GM18508 (cell line): ENCODE measurements at regions not wholly inside any gene's neighbourhood (a gene's known extent, or its start where the extent isn't known, plus 50 kb on each side); places are given as distances from the start of the nearest gene placed in this dataset.

Source experiments
- ATAC-seq: cut with Tn5 transposase; IDR thresholded peaks from one replicate; pipeline ENCODE4 v1.9.1; 2021; ENCODE audit warnings: moderate number of reproducible peaks; ENCODE audit not compliant: insufficient read depth, unreplicated experiment

DNA sequence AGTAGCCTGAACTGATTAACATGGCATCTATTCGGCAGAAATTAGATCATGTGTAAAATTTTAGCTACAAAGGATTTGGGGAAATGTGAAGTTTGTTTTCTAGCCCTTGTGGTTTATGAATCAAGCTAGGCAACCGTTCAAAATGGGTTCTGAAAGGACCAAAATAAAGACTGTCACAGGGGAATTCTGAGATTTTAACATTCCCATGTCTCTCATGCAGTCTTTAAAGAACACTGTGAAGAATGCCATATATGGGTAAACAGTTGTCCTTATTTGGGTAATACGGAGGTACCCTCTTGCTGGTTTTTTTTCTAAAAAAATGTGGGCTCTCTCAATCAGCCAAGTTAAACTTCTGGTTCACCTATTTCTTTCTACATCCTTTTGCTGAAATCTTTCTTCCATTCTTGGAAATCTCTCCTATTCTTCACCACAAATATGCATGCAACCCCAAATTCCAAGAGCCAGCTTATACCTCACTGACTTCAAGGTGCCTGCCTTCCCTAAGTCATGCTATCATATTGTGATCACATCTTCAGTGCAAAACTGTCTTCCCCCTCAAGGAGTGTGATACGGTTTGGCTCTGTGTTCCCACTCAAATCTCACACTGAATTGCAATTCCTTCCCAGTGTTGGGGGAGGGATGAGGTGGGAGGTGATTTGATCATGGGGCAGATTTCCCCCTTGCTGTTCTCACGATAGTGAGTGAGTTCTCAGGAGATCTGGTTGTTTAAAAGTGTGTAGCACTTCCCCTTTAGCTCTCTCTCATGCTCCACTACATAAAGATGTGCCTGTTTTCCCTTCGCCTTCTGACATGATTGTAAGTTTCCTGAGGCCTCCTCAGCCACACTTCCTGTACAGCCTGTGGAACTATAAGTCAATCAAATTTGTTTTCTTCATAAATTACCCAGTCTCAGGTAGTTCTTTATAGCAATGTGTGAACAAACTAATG lies 308.7 kb downstream of the TTLL7 start:
- ATAC-seq = no peak

DNA sequence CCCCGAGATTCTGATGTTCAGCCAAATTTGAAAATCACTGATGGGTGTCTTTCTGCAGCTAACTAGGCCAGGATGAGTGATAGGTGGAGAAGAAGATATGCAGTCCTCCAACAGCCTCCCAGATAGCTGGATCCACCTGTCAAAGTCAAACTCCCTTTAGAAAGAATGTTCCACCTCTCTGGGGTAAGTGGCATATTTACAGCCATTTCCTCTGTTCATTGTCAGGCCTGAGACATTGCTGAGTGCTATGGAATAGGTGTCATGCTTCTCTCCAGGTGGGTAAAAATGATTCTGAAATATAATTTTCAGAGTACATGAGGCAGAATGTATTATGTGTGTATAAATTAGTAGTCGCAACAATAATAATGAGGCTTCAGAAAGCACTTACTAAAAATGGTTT lies 316.8 kb downstream of the TTLL7 start:
- no peak for ATAC-seq

DNA sequence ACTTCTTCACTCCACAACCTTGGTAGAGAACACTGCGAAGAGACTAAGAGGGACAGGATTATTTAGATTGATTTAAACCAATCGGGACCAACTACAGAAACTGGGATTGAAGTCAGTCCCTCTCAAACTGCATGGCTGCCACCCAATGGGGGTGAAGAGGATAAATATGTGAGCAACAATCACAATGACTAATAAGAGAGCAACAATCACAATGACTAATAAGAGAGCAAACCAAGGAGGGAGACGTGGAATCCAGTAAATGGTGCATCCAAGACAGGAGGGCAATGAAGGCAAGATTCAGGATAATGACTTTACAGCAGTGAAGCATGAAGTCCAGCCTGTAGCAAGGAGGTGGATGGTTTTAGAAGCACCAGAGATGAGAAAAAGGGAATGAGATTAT lies 322.8 kb downstream of the TTLL7 start:
- no peak for ATAC-seq

DNA sequence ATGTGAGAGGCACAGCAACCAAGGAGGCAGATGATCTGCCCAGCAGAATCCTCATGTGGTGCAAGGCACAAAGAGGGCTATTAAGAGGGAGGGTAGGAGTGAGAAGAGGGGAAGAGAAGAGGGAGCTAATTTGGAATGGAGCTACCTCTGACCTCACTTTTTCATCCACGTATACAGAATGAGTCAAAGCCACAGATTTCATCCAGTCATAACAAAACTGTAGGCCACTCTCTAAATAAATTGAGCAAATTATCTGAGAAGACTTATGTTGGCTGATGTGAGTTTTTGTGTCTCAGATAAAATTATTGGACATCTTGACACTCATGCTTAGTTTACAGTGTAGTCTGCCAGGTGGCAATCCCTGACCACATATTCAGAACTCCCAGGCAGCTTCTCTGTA lies 325.6 kb downstream of the TTLL7 start:
- no peak for ATAC-seq

DNA sequence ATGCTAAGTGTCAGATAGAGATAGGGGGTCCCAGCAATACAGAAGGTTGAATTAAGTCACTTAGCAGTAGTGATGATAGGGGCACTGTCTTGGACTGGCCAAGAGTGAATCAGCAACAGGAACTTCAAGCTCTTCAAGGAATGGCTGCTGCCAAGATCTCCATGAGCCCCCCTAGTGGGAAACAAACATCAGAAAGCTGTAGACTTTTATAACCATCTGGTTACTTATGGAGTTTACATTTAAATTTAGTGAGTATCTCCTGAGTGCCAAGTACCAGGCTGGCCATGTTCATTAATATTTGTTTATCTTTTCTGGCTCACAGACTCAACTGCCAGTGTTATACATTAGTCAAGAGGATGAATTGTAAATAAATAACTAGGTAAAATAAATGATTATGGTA lies 327.3 kb downstream of the TTLL7 start:
- ATAC-seq = no peak

DNA sequence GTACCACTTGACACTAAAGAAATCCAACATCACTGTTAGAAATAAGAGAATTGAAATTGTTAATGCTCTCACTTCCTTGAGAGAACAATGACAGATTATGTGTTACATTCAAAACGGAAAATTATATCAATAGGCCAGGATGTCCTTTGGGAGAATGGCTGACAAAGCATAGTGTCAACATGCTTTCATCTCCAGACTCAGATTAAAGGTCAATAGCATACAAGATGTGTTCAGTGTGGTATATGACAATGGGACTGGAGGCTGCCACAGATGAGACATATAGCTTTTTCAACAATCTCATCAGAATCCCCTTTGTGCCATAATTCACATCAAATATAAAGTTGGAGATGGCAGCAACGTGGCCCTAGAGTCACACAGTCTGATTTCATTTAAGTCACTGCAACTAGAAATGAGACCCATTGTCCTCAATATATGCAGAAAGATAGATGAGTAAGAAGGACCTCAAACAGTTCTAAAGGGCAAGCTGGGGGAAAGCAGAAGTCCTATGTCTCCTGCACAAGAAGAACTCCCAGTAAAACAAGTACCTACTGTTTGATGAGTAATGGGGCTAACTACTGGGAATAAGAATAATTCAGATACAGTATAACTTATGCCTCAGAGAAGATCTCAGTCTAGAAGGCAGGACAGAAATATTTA lies 327.9 kb downstream of the TTLL7 start:
- no peak for ATAC-seq

DNA sequence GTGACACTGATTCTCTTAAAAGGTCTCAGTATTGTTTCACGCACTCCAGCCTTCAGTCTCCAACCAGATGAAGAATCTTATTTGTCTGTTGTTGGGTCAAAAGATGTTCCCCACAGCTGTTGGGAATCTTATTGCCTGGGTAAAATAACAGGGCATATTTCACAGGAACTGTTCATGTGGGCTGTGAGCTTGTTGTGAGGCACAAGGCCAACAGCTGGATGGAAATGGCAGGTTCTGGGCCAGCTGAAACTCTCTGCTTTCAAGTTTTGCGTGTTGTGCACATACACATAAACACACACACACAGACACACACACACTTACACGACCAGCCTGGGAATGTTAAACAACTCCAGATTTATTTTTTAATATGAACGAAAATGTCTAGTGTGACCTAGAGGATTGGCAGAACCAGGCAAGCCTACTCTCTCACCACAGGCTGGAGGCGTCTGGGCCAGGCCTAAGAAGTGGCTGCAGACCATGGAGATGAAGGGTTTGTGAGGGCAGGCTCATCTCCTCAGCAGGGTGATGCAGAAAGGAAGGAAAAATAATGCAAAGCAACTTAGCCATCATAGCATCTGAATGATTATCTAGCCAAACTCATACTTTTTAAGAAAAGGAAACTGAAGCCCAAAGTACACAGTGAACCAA lies 357.0 kb downstream of the TTLL7 start:
- no peak for ATAC-seq

DNA sequence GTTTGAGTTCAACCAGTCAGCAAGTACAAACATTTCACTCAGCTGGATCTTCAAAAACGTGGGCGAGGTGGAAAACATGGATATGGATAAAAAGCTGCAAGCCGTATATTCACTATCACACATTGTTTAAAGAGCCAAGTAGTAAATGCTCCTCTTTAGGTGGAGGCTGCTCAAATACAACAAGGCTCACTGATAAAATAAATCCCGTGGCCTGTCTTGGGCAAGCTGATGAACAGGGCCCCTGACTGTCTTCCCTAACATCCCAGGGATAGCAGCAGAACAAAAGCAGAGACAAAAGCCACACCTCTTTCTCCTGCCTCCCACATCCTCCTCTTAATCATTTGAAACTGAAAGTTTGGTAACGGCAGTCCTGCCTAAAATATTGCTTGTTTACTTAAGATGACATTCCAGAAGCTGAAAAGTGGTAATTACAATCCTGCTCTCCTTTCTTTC lies 357.7 kb downstream of the TTLL7 start:
- no peak for ATAC-seq

DNA sequence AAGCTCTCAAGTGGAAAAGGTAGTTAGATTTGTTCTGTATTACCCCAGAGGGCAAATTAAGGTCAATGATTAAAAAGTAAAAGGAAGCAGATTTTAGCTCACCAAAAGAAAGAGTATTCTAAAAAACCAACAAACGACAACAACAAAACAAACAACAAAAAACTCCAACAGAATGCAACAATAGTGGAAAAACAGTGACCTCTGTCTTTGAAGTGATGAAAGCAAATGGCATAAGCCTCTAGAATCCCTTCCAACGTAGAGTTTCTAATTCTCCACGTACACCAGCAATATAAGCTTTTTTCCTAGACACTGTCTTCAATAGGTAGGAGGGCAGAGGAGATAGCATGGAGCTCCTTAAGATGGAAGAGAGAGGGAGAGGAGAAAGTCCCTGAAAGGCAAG lies 359.1 kb downstream of the TTLL7 start:
- no peak for ATAC-seq

DNA sequence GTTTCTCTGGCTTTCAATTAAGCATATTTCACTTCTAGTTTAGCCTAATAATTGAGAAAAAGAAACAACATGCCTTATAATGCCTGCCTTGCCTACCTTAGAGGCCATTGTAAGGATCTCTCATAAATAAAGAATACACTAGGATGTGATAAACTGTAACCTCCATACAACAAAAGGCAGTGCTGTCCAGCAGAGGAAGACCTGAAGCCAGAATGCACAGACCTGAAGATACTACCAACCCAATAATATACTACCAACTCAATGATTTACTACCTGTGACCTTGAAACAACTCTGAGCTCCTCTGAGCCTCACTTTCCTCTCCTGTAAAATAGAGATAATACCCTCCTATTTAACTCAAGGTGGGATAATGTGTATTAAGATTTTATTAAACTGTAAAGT lies 361.3 kb downstream of the TTLL7 start:
- ATAC-seq = no peak

DNA sequence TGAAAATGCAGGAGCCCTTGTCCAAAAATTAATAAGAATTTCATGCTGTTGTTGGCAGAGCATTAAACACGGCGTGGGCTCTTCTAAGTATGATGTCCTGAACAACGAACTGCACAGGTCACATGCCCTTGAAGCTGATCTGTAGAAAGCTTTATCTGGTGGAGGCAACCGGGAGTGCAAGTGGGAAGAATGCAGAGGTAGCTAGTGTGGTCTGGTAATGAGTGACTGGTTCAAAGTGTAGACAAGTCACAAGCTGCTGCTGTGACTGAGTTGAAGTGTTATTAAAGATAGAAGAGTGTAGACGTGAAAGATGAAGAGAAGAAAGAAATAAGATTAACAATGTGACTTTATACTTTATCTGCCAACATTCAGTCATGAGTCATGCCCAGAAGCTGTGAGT lies 361.9 kb downstream of the TTLL7 start:
- ATAC-seq = no peak

DNA sequence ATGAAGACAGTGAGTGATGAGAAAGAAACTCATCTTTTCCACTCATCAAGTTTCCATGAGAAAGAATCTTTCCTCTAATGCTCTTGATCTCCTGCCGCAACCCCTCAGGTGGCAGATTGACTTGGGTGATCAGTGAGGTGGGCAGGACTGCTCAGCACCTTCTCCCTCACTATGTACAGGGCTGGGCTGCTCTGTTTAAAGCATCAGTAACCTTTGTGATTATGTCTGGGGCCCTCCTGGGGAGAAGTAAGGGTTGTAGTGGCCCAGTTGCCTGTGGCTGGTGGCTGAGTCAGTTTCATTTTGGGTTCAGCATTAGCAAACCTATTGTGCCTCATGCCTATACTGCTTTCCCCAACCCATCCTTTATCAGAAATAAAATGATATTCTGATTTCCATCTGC lies 366.0 kb downstream of the TTLL7 start:
- ATAC-seq = no peak

DNA sequence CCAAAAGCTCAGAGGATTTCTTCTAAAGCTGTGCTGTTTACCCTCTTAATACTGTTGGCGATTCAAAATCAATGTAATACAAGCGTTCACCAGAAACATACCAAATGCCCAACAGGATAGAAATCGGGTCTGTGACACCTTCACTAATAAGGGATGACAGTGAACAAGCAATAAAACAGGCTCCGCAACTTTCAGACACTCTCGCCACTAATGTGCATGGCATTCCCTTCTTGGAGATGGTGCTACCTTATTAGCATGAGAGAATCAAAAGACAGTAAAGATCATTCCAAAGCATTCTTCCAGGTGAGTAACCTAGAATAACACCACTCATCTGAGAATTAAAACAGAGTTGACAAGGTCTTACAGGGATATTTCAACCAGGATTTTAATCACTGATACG lies 367.1 kb downstream of the TTLL7 start:
- no peak for ATAC-seq

DNA sequence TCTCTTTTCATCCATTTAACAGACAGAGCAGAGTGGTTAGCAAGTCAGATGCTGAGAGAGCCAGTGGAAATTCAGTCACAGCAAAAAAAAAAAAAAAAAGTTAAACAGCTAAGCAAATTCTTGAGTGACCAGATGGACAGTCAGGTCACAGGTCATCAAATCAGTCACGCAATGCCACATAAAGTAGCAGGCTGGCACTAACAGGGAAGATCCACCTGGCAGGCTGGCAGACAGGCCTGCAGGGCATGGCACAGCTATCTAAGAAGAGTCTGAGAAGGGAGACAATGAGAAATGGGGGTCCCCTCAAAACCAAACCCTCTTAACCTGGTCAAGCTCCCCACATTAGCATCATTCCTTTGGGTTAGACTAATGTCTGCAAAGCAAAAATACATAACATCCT lies 371.9 kb downstream of the TTLL7 start:
- ATAC-seq = no peak

DNA sequence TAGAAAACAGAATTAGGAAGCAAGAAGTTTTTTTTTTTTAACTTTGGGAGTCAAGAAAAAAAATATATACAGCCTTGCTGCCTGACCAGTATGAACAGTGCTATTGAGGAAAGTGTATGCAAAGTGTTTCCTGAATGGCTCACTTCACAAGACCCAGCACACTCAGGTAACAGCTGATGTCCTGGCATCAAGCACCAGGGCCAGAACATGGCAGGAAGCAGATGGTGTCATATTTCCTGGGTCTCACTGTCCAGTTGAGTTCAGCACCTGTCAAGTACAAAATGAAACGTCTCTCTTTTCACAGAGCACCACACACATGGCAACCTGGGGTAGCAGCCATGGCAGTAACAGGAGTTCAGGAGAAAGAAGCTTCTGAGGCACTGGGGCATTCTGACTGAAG lies 372.3 kb downstream of the TTLL7 start:
- ATAC-seq = peak; percentile 61

DNA sequence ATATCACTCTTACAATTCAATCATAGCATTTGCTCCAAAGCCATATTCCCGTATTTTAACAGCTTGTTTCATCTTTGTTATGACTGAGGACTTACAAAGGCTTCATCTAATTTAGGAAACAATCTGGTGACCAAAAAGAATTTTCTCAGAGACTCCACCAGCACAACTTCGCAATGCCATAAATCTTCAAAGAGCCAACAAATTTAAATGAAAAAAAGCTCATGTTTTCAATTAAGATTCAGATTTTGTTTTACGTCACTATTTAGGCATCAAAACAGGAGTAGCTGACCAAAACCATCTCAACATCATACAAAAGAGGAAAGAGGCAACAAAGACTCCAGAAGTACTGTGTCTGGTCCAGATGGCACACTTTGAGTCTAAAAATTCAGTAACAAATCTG lies 373.3 kb downstream of the TTLL7 start:
- no peak for ATAC-seq

DNA sequence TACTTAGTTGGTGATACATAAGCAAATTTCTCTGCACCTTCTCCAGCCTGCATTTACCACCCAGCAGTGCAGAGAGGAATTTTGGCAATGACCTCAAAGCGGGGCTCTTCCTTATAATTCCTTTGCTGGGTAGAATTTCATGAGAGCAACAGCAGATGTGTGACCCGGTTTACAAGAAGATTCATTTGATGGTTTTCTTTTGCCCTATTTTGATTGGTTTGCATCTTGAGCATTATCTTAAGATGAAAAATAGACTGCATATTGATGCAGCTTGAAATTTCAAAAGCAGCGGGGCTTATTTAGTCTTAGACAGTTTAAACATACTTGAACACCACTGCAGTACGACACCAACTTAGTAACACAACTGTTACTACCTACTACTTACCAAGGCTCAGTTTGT lies 378.9 kb downstream of the TTLL7 start:
- no peak for ATAC-seq

DNA sequence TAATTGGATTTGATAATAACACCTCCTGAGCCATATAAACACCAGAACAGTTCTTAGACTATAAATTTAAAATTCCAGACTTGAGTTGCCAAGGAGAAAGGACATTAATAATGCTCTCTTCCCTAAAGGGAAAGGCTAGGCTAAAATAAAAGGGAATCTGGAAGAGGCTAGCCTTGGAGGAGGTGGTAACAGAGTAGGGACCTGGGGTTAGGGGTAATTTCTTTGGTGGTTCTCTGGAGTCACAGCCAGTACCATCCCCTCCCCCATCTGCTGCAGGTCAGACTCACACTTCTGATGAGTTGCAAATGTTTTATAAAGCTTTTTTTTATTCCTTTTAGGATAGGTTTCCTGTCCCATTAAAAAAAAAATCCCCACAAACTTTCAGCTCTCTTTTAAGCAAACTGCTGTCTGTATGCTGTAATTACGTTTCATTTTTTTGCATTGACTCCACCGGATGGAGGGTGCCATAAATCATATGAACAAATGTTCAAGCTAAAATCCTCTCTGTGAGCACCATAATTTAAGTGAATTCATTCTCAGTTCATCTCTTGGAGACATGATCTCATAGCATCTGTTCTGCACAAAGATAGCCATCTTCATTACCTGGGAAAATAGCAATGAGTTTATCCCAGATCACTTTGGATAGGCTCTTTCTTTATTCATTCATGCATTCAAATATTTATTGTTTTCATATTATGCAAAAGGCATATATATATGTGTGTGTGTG lies 379.6 kb downstream of the TTLL7 start:
- no peak for ATAC-seq

DNA sequence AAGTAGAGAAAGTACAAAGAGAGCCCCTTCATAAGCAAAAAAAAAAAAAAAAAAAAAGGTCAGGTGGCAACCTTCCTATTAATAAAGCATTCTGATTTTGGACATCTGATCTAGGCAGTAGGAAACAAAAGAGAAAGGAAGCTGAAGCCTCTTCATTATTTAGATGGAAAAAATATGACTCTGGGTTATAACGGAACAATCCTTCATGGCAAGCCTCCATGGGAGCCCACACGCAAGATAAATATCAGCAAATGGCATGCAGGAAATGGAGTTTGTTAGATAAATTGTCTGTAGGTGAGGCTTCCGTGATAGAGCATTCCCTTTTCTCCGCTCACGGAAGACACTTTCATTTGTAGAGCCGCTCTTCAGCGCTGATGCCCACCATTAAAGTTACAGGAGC lies 381.0 kb downstream of the TTLL7 start:
- no peak for ATAC-seq

DNA sequence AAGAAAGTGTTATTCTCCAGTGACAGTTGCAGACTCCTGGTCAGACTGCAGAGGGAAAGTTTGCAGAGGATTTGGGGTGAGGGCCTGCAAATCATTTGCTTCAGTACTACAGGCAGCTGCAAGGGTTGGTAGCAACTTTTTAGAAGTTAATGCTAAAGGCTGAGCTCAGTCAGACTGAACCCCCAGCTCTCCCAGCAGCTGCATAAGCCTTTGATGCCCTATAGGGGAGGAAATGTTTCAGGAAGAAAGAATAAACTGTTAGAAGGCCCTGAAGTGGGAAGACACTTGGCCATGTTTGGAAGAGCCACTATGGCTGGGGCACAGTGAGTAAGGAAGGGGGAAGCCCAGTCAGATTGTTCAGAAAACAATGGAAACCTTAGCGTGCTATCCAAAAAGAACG lies 383.6 kb downstream of the TTLL7 start:
- no peak for ATAC-seq
